ENCODE measurements at regions not wholly inside any gene's neighbourhood (a gene's known extent, or its start where the extent isn't known, plus 50 kb on each side); places are given as distances from the start of the nearest gene placed in this dataset.
"Not testable (repeated sequence)": the region's sequence is repeated elsewhere in the genome, so short reads cannot be mapped to it uniquely, and the experiment has no call there.

DNA sequence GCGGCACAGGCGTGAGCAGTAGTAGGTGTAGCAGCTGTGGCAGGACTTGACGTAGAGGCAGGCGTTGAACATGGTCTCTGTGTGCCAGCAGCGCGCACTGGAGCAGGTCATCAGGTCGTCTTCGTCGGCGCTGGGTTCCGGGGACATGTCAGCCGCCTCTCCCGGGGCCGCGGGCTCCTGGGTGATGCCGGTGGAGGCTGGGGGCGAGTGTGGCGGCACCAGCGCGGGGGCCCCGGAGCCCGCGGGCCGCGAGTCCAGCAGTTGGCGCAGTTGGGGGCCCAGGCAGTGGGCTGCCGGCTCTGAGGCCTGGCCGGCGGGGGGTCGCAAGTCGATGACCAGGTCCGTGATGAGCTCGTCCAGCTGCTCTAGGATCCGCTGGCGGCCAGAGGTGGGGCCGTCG lies 249.9 kb downstream of the ANKRD30B start:
- H3K9me3 Mint-ChIP-seq; H3K27ac ChIP-seq (ENCODE audit: insufficient read depth, low read length, poor library complexity, severe bottlenecking); H3K4me1 Mint-ChIP-seq; ATAC-seq (ENCODE audit: low read depth in 2 of 2); H3K27ac Mint-ChIP-seq; H3K4me3 Mint-ChIP-seq; H3K4me3 ChIP-seq (ENCODE audit: low read depth, low read length); H3K27me3 Mint-ChIP-seq; H3K4me1 ChIP-seq (ENCODE audit: control insufficient read depth, insufficient read depth, low read length, poor library complexity, severe bottlenecking); H3K27me3 ChIP-seq (ENCODE audit: control insufficient read depth, insufficient read depth, low read length); DNase-seq; H3K36me3 ChIP-seq (ENCODE audit: control insufficient read depth, insufficient read depth, low read length); H3K36me3 Mint-ChIP-seq; H3K9me3 ChIP-seq (ENCODE audit: control insufficient read depth in 2 of 2, low read length in 2 of 2): not testable (repeated sequence)

- H3K4me1 ChIP-seq (ENCODE audit: control insufficient read depth, insufficient read depth, low read length, poor library complexity, severe bottlenecking); H3K4me3 ChIP-seq (ENCODE audit: low read depth, low read length); H3K27me3 Mint-ChIP-seq; DNase-seq; H3K9me3 ChIP-seq (ENCODE audit: control insufficient read depth in 2 of 2, low read length in 2 of 2); H3K36me3 Mint-ChIP-seq; H3K4me1 Mint-ChIP-seq; H3K9me3 Mint-ChIP-seq; H3K27ac ChIP-seq (ENCODE audit: insufficient read depth, low read length, poor library complexity, severe bottlenecking); ATAC-seq (ENCODE audit: low read depth in 2 of 2); H3K36me3 ChIP-seq (ENCODE audit: control insufficient read depth, insufficient read depth, low read length); H3K27me3 ChIP-seq (ENCODE audit: control insufficient read depth, insufficient read depth, low read length); H3K27ac Mint-ChIP-seq; H3K4me3 Mint-ChIP-seq: not testable (repeated sequence)
These were observed 250.5 kb downstream of the ANKRD30B start for GRCh38 chr18:14998360-14999042.

- H3K27ac Mint-ChIP-seq, result no peak overlapping the region
- Histone ChIP-seq H3K9me3 (ENCODE audit: control insufficient read depth in 2 of 2, low read length in 2 of 2) (no peaks in the 10 kb centered on the region), H3K4me1 (ENCODE audit: control insufficient read depth, insufficient read depth, low read length, poor library complexity, severe bottlenecking) (no peaks in the 10 kb centered on the region), H3K36me3 (ENCODE audit: control insufficient read depth, insufficient read depth, low read length) (no peaks in the 10 kb centered on the region), H3K27ac (ENCODE audit: insufficient read depth, low read length, poor library complexity, severe bottlenecking) (no peak overlapping the region), H3K27me3 (ENCODE audit: control insufficient read depth, insufficient read depth, low read length) (no peaks in the 10 kb centered on the region), H3K4me3 (ENCODE audit: low read depth, low read length) (no peak overlapping the region)
- no peak for ATAC-seq (ENCODE audit: low read depth in 2 of 2)
- peaks cover 0 to 2% (median 0%) of the 10 kb centered on the region in 7 donors for H3K9me3 Mint-ChIP-seq
- H3K36me3 Mint-ChIP-seq, result no peaks in the 10 kb centered on the region
- H3K4me1 Mint-ChIP-seq, result peaks cover 0 to 2% (median 0%) of the 10 kb centered on the region in 4 donors
- DNase-seq, result no peak
- no peaks in the 10 kb centered on the region for H3K27me3 Mint-ChIP-seq
- no peak overlapping the region for H3K4me3 Mint-ChIP-seq
These were observed 251.4 kb downstream of the ANKRD30B start for GRCh38 chr18:14999085-14999975.

- H3K4me1 Mint-ChIP-seq; ATAC-seq (ENCODE audit: low read depth in 2 of 2): not testable (repeated sequence)
These were observed 252.4 kb downstream of the ANKRD30B start for GRCh38 chr18:15000119-15001037.

DNA sequence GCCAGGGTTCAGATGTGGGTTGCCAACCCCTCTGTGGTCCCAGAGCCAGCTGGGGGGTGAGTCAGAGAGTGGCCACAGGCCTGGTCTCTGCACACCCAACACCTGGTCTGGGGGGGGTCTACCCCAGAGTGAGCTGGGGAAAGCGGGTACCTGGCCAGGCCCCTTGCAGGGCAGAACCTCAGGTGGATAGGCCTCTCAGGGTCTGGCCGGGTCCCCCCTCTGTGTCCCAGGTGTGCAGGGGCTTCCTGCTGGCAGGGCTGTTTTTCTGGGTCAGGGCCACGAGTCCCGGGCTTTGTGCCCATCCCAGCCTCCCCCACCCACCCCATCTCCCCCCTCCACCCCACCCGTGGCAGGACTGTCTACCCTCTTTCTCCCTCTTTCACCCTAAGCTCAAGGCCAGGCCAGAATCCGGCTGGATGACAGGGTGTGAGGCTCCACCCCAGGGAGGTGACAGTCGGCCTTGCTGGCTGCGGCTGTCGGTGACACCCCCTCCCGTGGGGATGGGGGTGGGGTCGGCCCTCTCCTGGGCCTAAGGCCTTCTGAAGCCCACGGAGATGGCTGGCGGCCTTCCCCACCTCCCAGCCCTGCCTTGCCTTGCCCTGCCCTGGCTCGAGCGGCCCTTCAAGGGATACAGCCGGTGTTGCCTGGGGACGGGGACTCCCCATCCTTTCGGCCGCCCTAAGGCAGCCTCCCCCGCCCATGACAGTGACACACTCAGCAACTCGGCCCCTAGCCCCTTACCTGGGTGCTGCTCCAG lies 253.2 kb downstream of the ANKRD30B start:
- not testable (repeated sequence) for H3K27ac Mint-ChIP-seq; H3K36me3 ChIP-seq (ENCODE audit: control insufficient read depth, insufficient read depth, low read length); H3K9me3 ChIP-seq (ENCODE audit: control insufficient read depth in 2 of 2, low read length in 2 of 2); H3K4me1 Mint-ChIP-seq; H3K4me3 ChIP-seq (ENCODE audit: low read depth, low read length); H3K36me3 Mint-ChIP-seq; ATAC-seq (ENCODE audit: low read depth in 2 of 2); H3K4me1 ChIP-seq (ENCODE audit: control insufficient read depth, insufficient read depth, low read length, poor library complexity, severe bottlenecking); H3K4me3 Mint-ChIP-seq; H3K9me3 Mint-ChIP-seq; DNase-seq; H3K27me3 Mint-ChIP-seq; H3K27me3 ChIP-seq (ENCODE audit: control insufficient read depth, insufficient read depth, low read length); H3K27ac ChIP-seq (ENCODE audit: insufficient read depth, low read length, poor library complexity, severe bottlenecking)

More at GRCh38 chr18:15000119-15001037, 252.4 kb downstream of the ANKRD30B start:
- not testable (repeated sequence) for H3K36me3 Mint-ChIP-seq; H3K4me3 Mint-ChIP-seq; H3K4me3 ChIP-seq (ENCODE audit: low read depth, low read length); H3K27ac ChIP-seq (ENCODE audit: insufficient read depth, low read length, poor library complexity, severe bottlenecking); H3K27me3 ChIP-seq (ENCODE audit: control insufficient read depth, insufficient read depth, low read length); H3K4me1 ChIP-seq (ENCODE audit: control insufficient read depth, insufficient read depth, low read length, poor library complexity, severe bottlenecking); DNase-seq; H3K36me3 ChIP-seq (ENCODE audit: control insufficient read depth, insufficient read depth, low read length); H3K27me3 Mint-ChIP-seq; H3K27ac Mint-ChIP-seq; H3K9me3 ChIP-seq (ENCODE audit: control insufficient read depth in 2 of 2, low read length in 2 of 2); H3K9me3 Mint-ChIP-seq

DNA sequence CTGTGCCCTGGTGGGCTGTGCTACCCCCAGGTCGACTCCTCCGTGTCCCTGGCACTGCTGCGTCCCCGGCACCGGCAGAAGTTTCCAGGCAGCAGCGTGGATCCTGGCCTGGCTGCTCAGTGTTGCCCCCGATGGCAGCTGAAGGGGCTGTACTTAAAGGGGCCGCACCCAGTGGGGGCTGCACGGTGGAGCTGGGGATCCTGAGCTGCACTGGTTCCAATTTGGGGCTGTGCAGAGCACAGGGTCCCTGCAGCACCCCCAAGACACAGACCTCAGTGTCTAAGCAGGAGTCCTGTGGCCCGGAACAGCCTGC lies 253.8 kb downstream of the ANKRD30B start:
- H3K4me1 ChIP-seq (ENCODE audit: control insufficient read depth, insufficient read depth, low read length, poor library complexity, severe bottlenecking); H3K36me3 ChIP-seq (ENCODE audit: control insufficient read depth, insufficient read depth, low read length); ATAC-seq (ENCODE audit: low read depth in 2 of 2); H3K9me3 Mint-ChIP-seq; H3K4me3 Mint-ChIP-seq; H3K9me3 ChIP-seq (ENCODE audit: control insufficient read depth in 2 of 2, low read length in 2 of 2); H3K4me3 ChIP-seq (ENCODE audit: low read depth, low read length); DNase-seq; H3K27me3 Mint-ChIP-seq; H3K27ac ChIP-seq (ENCODE audit: insufficient read depth, low read length, poor library complexity, severe bottlenecking); H3K4me1 Mint-ChIP-seq; H3K36me3 Mint-ChIP-seq; H3K27me3 ChIP-seq (ENCODE audit: control insufficient read depth, insufficient read depth, low read length); H3K27ac Mint-ChIP-seq: not testable (repeated sequence)

DNA sequence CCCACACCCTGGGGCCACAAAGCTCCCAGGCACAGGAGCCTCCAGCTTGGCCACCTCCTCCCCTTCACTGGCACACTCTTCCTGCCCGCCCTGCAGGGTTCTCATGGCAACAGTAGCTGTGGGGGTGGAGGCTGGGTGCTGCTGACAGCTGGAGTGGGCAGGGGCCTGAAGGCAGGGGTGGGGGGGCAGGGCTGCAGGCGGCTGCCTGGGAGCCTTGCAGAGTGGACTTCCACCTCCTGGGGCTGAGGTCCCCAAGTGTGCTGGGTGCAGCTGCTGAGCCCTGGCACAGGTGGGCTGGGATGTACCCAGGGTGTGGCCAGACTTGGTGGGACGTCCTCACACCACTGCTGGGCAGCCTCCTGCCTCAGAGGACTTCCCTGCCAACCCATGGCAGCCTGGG lies 254.8 kb downstream of the ANKRD30B start:
- not testable (repeated sequence) for H3K27me3 ChIP-seq (ENCODE audit: control insufficient read depth, insufficient read depth, low read length); H3K4me3 ChIP-seq (ENCODE audit: low read depth, low read length); H3K27ac ChIP-seq (ENCODE audit: insufficient read depth, low read length, poor library complexity, severe bottlenecking); H3K36me3 Mint-ChIP-seq; H3K27ac Mint-ChIP-seq; H3K9me3 ChIP-seq (ENCODE audit: control insufficient read depth in 2 of 2, low read length in 2 of 2); DNase-seq; H3K4me1 Mint-ChIP-seq; H3K27me3 Mint-ChIP-seq; H3K4me3 Mint-ChIP-seq; ATAC-seq (ENCODE audit: low read depth in 2 of 2); H3K4me1 ChIP-seq (ENCODE audit: control insufficient read depth, insufficient read depth, low read length, poor library complexity, severe bottlenecking); H3K36me3 ChIP-seq (ENCODE audit: control insufficient read depth, insufficient read depth, low read length); H3K9me3 Mint-ChIP-seq

All from CD4-positive, CD25-positive, alpha-beta regulatory T cell (primary cell).